ENCODE measurements at regions not wholly inside any gene's neighbourhood (a gene's known extent, or its start where the extent isn't known, plus 50 kb on each side); places are given as distances from the start of the nearest gene placed in this dataset.
A peak's percentile ranks its signal among the peaks of the same experiment; 100 is the strongest.

- peak; percentile 30 for DNase-seq
Measured at GRCh38 chr6:114514170-114514569, 171.3 kb upstream of the HS3ST5 start.

- DNase-seq = no peak
Measured at GRCh38 chr6:114471450-114471849, 128.6 kb upstream of the HS3ST5 start.

- no peak for DNase-seq
Measured at GRCh38 chr6:114467931-114468330, 125.1 kb upstream of the HS3ST5 start.

GRCh38 chr6:114465511-114465910 lies 122.7 kb upstream of the HS3ST5 start:
- DNase-seq = no peak

- no peak for DNase-seq
Measured at GRCh38 chr6:114453737-114454276, 111.0 kb upstream of the HS3ST5 start.

- peak; percentile 56 for DNase-seq
Measured at GRCh38 chr6:114452785-114453401, 110.1 kb upstream of the HS3ST5 start.

- no peak for DNase-seq
Measured at GRCh38 chr6:114450631-114451030, 107.8 kb upstream of the HS3ST5 start.

GRCh38 chr6:114449659-114450058 lies 106.8 kb upstream of the HS3ST5 start:
- no peak for DNase-seq

GRCh38 chr6:114446342-114446741 lies 103.5 kb upstream of the HS3ST5 start:
- no peak for DNase-seq

GRCh38 chr6:114445846-114446245 lies 103.0 kb upstream of the HS3ST5 start:
- DNase-seq = peak; percentile 1

GRCh38 chr6:114439411-114439810 lies 96.6 kb upstream of the HS3ST5 start:
- no peak for DNase-seq

GRCh38 chr6:114437235-114437634 lies 94.4 kb upstream of the HS3ST5 start:
- no peak for DNase-seq

GRCh38 chr6:114436691-114437090 lies 93.9 kb upstream of the HS3ST5 start:
- DNase-seq = no peak

GRCh38 chr6:114435985-114436384 lies 93.2 kb upstream of the HS3ST5 start:
- no peak for DNase-seq

- DNase-seq = no peak
Measured at GRCh38 chr6:114432400-114432799, 89.6 kb upstream of the HS3ST5 start.

GRCh38 chr6:114431641-114432040 lies 88.8 kb upstream of the HS3ST5 start:
- no peak for DNase-seq

GRCh38 chr6:114430534-114431124 lies 87.8 kb upstream of the HS3ST5 start:
- peak; percentile 64 for DNase-seq

- DNase-seq = no peak
Measured at GRCh38 chr6:114428341-114428740, 85.5 kb upstream of the HS3ST5 start.

- DNase-seq = no peak
Measured at GRCh38 chr6:114421199-114421598, 78.4 kb upstream of the HS3ST5 start.

- peak; percentile 3 for DNase-seq
Measured at GRCh38 chr6:114419175-114419574, 76.4 kb upstream of the HS3ST5 start.

GRCh38 chr6:114418304-114418972 lies 75.6 kb upstream of the HS3ST5 start:
- no peak for DNase-seq

GRCh38 chr6:114407426-114408035 lies 64.7 kb upstream of the HS3ST5 start:
- no peak for DNase-seq

GRCh38 chr6:114404339-114404955 lies 61.6 kb upstream of the HS3ST5 start:
- DNase-seq = no peak

Data from DMS53 (cell line).